NCI-H1105 treated with DMSO at 0.1 percent for 48 hours (cell line): ENCODE measurements at regions not wholly inside any gene's neighbourhood (a gene's known extent, or its start where the extent isn't known, plus 50 kb on each side); places are given as distances from the start of the nearest gene placed in this dataset.
A peak's percentile ranks its signal among the peaks of the same experiment; 100 is the strongest.

Experiments used
- DNase-seq: peaks from one replicate; lab custom pipeline; 2025; lab: John Stamatoyannopoulos, UW

- DNase-seq: no peak
These were observed 56.8 kb upstream of the GRIA4 start for GRCh38 chr11:105553025-105553424.

- DNase-seq: no peak
These were observed 61.5 kb upstream of the GRIA4 start for GRCh38 chr11:105548359-105548758.

GRCh38 chr11:105538588-105538987 is 71.3 kb upstream of the GRIA4 start:
- DNase-seq: no peak

- no peak for DNase-seq
These were observed 72.3 kb upstream of the GRIA4 start for GRCh38 chr11:105537531-105537930.

GRCh38 chr11:105524286-105524685 is 85.6 kb upstream of the GRIA4 start:
- DNase-seq: no peak

- no peak for DNase-seq
These were observed 89.0 kb upstream of the GRIA4 start for GRCh38 chr11:105520706-105521345.

- no peak for DNase-seq
These were observed 102.2 kb upstream of the GRIA4 start for GRCh38 chr11:105507496-105508254.

GRCh38 chr11:105492010-105492409 is 117.9 kb upstream of the GRIA4 start:
- no peak for DNase-seq

GRCh38 chr11:105491394-105491793 is 118.5 kb upstream of the GRIA4 start:
- DNase-seq: no peak

- no peak for DNase-seq
These were observed 119.5 kb upstream of the GRIA4 start for GRCh38 chr11:105490333-105490732.

GRCh38 chr11:105489446-105489845 is 120.4 kb upstream of the GRIA4 start:
- DNase-seq: no peak

GRCh38 chr11:105486929-105487328 is 122.9 kb upstream of the GRIA4 start:
- DNase-seq: no peak

GRCh38 chr11:105469931-105470330 is 139.9 kb upstream of the GRIA4 start:
- DNase-seq: no peak

- no peak for DNase-seq
These were observed 141.7 kb upstream of the GRIA4 start for GRCh38 chr11:105468154-105468553.

GRCh38 chr11:105466582-105467228 is 143.2 kb upstream of the GRIA4 start:
- DNase-seq: peak; percentile 13

GRCh38 chr11:105458071-105458470 is 151.8 kb upstream of the GRIA4 start:
- no peak for DNase-seq

GRCh38 chr11:105456950-105457349 is 152.9 kb upstream of the GRIA4 start:
- no peak for DNase-seq

- DNase-seq: no peak
These were observed 160.7 kb upstream of the GRIA4 start for GRCh38 chr11:105449100-105449734.

- no peak for DNase-seq
These were observed 161.2 kb upstream of the GRIA4 start for GRCh38 chr11:105448703-105449079.

GRCh38 chr11:105447936-105448702 is 161.8 kb upstream of the GRIA4 start:
- DNase-seq: no peak

- no peak for DNase-seq
These were observed 166.2 kb upstream of the GRIA4 start for GRCh38 chr11:105443623-105444022.
